HCT116 (cell line): ENCODE measurements at regions not wholly inside any gene's neighbourhood (a gene's known extent, or its start where the extent isn't known, plus 50 kb on each side); places are given as distances from the start of the nearest gene placed in this dataset.

Experiments
- ATAC-seq: fragments of 200-7000 bp; cut with Tn5 transposase; 2 replicates; pipeline ENCODE4 v1.9.1; 2020; ENCODE audit warnings: mild to moderate bottlenecking, moderate library complexity
- BruUV-seq: library from RNA; stranded (reverse); fragments of 400-500 nt; replicated peaks from 2 replicates; lab custom pipeline; 2021; lab: Mats Ljungman, UMichigan
- CTCF ChIA-PET: fragments of 300-600 bp; sonication (Branson Sonifier 250); formaldehyde crosslinking; loops from one replicate; lab custom pipeline; 2021; ENCODE audit warnings: antibody characterized with exemption; lab: Charles Lee
- POLR2A ChIA-PET: fragments of 300-600, 350-600 bp; sonication (Branson Sonifier 250); formaldehyde crosslinking; loops from one replicate; lab custom pipeline; 2021; ENCODE audit warnings: antibody characterized with exemption; lab: Charles Lee
- RAD21 ChIA-PET, 2 experiments: fragments of 300-600 bp; sonication (Branson Sonifier 250); formaldehyde crosslinking; loops; one replicate each; lab custom pipeline; 2023; ENCODE audit warnings: low total read pairs in 2 of 2; ENCODE audit not compliant: uncharacterized antibody in 2 of 2, unreplicated experiment in 2 of 2, low non-redundant PET in 1 of 2; lab: Charles Lee
- DNase-seq: peaks from one replicate; pipeline ENCODE4 v3.0.0-alpha.2; 2010; ENCODE audit warnings: low read depth, low spot score
- H2AFZ ChIP-seq: fragments of 200-600 bp; shearing (Covaris generic), sonication (generic); 2 replicates; pipeline ENCODE4 v1.6.1; 2017; ENCODE audit warnings: low read depth, mixed run types, mixed read lengths, antibody characterized with exemption, low read length; ENCODE audit not compliant: poor library complexity, severe bottlenecking
- H3K27ac ChIP-seq: 2 replicates; pipeline ENCODE4 v1.5.1; 2012; ENCODE audit warnings: low read depth, low read length
- H3K27me3 ChIP-seq: fragments of 200-600 bp; sonication (generic); 2 replicates; pipeline ENCODE4 v1.6.1; 2016; ENCODE audit warnings: mixed run types, low read length, mixed read lengths; ENCODE audit not compliant: insufficient read depth
- H3K36me3 ChIP-seq, 2 experiments: fragments of 200-500 bp in 1 of 2; fragments of 200-600 bp in 1 of 2; sonication (Bioruptor generic) in 1 of 2; sonication (generic) in 1 of 2; 2 replicates each; pipeline versions ENCODE4 v1.5.1 to v1.6.1; 2014 to 2016; ENCODE audit warnings: low read length in 2 of 2, inconsistent platforms in 1 of 2, mixed read lengths in 1 of 2, mixed run types in 1 of 2; ENCODE audit not compliant: insufficient read depth in 2 of 2, control insufficient read depth in 1 of 2
- H3K4me1 ChIP-seq, 2 experiments: fragments of 200-600 bp in 1 of 2; sonication (generic) in 1 of 2; 2 replicates each; pipeline versions ENCODE4 v1.5.1 to v1.6.1; 2012 to 2017; ENCODE audit warnings: low read length in 2 of 2, inconsistent platforms in 1 of 2, mild to moderate bottlenecking in 1 of 2, mixed read lengths in 1 of 2, mixed run types in 1 of 2, moderate library complexity in 1 of 2; ENCODE audit not compliant: insufficient read depth in 2 of 2, control insufficient read depth in 1 of 2
- H3K4me2 ChIP-seq: fragments of 200-600 bp; sonication (generic); 2 replicates; pipeline ENCODE4 v1.6.1; 2017; ENCODE audit warnings: mixed run types, low read length, mixed read lengths
- H3K4me3 ChIP-seq, 2 experiments: fragments of 200-600 bp in 1 of 2; sonication (generic) in 1 of 2; replicated peaks in 1 of 2; 2 replicates each; pipeline ENCODE4 v1.5.1; 2011 to 2016; ENCODE audit warnings: low read length in 2 of 2, control low read depth in 1 of 2, low read depth in 1 of 2, mild to moderate bottlenecking in 1 of 2, mixed read lengths in 1 of 2, mixed run types in 1 of 2
- H3K79me2 ChIP-seq: fragments of 200-600 bp; sonication (generic); 2 replicates; pipeline ENCODE4 v1.6.1; 2017; ENCODE audit warnings: mild to moderate bottlenecking, mixed run types, low read length, moderate library complexity, mixed read lengths; ENCODE audit not compliant: insufficient read depth
- H3K9ac ChIP-seq: fragments of 200-600 bp; sonication (generic); 2 replicates; pipeline ENCODE4 v1.6.1; 2016; ENCODE audit warnings: low read length, mixed read lengths
- H3K9me2 ChIP-seq: fragments of 200-600 bp; sonication (generic), shearing (Covaris generic); 2 replicates; pipeline ENCODE4 v1.6.1; 2017; ENCODE audit warnings: mixed run types, mild to moderate bottlenecking, moderate library complexity; ENCODE audit not compliant: insufficient read depth
- H3K9me3 ChIP-seq, 2 experiments: fragments of 200-500 bp in 1 of 2; fragments of 200-600 bp in 1 of 2; sonication (Bioruptor generic) in 1 of 2; sonication (generic) in 1 of 2; 2 replicates each; pipeline ENCODE4 v1.6.1; 2014 to 2017; ENCODE audit warnings: low read length in 2 of 2, mixed read lengths in 2 of 2, inconsistent platforms in 1 of 2, low read depth in 1 of 2, mild to moderate bottlenecking in 1 of 2, mixed run types in 1 of 2, moderate library complexity in 1 of 2; ENCODE audit not compliant: control insufficient read depth in 1 of 2, insufficient read depth in 1 of 2
- H4K20me1 ChIP-seq: fragments of 200-600 bp; sonication (generic), shearing (Covaris generic); 2 replicates; pipeline ENCODE4 v1.6.1; 2017; ENCODE audit warnings: mixed run types, mild to moderate bottlenecking, moderate library complexity; ENCODE audit not compliant: insufficient read depth
- CEBPB ChIP-seq: IDR thresholded peaks from 2 replicates; pipeline ENCODE4 v1.6.1; 2012; ENCODE audit warnings: low read depth
- ELF1 ChIP-seq: IDR thresholded peaks from 2 replicates; pipeline ENCODE4 v1.6.1; 2012; ENCODE audit warnings: low read depth, borderline replicate concordance
- EZH2 ChIP-seq: fragments of 200-600 bp; sonication (generic); IDR thresholded peaks from 2 replicates; pipeline ENCODE4 v1.6.1; 2017; ENCODE audit warnings: antibody characterized with exemption, mixed run types
- EZH2phosphoT487 ChIP-seq: fragments of 200-600 bp; IDR thresholded peaks from 2 replicates; pipeline ENCODE4 v1.6.1; 2018; ENCODE audit warnings: antibody characterized with exemption, borderline replicate concordance
- FOSL1 ChIP-seq: IDR thresholded peaks from 2 replicates; pipeline ENCODE4 v1.6.1; 2012; ENCODE audit warnings: low read depth
- JUND ChIP-seq: IDR thresholded peaks from 2 replicates; pipeline ENCODE4 v1.6.1; 2012
- POLR2AphosphoS5 ChIP-seq: IDR thresholded peaks from 2 replicates; pipeline ENCODE4 v1.6.1; 2011; ENCODE audit warnings: mild to moderate bottlenecking, low read depth, low read length, moderate library complexity
- SIN3A ChIP-seq: IDR thresholded peaks from 2 replicates; pipeline ENCODE4 v1.6.1; 2012; ENCODE audit warnings: low read depth
- SP1 ChIP-seq: IDR thresholded peaks from 2 replicates; pipeline ENCODE4 v1.6.1; 2012; ENCODE audit warnings: low read depth
- SRF ChIP-seq: IDR thresholded peaks from 2 replicates; pipeline ENCODE4 v1.6.1; 2012; ENCODE audit warnings: low read depth
- TCF7L2 ChIP-seq: IDR thresholded peaks from 2 replicates; pipeline ENCODE4 v1.7.0; 2011; ENCODE audit warnings: borderline replicate concordance, inconsistent platforms; ENCODE audit not compliant: insufficient read depth, insufficient read length; ENCODE audit errors: extremely low read depth
- YY1 ChIP-seq: IDR thresholded peaks from 2 replicates; pipeline ENCODE4 v1.6.1; 2011; ENCODE audit warnings: low read length, low read depth, moderate library complexity, mild to moderate bottlenecking; ENCODE audit not compliant: insufficient replicate concordance; ENCODE audit errors: extremely low read depth
- ZFX ChIP-seq: fragments of 450-650 bp; IDR thresholded peaks from 2 replicates; pipeline ENCODE4 v1.6.1; 2017
- intact Hi-C: fragments of 100-400 bp; cut with micrococcal nuclease; formaldehyde crosslinking; loops from 2 replicates; pipeline ENCODE4 v1.10.0; 2022
- TF ChIP-seq, protein P1 (sequence below): IDR thresholded peaks from 2 replicates; pipeline ENCODE4 v1.6.1; 2012
- TF ChIP-seq, protein P2 (sequence below): IDR thresholded peaks from 2 replicates; pipeline ENCODE4 v1.6.1; 2012; ENCODE audit warnings: low read depth
- TF ChIP-seq, protein P3 (sequence below): IDR thresholded peaks from 2 replicates; pipeline ENCODE4 v1.6.1; 2011; ENCODE audit warnings: mild to moderate bottlenecking, low read length, moderate library complexity; ENCODE audit not compliant: insufficient replicate concordance; ENCODE audit errors: extremely low read depth
- TF ChIP-seq, protein P4 (sequence below): IDR thresholded peaks from 2 replicates; pipeline ENCODE4 v1.6.1; 2012

GRCh38 chr2:77834360-77835002 is 312.3 kb upstream of the LRRTM4 start:
- CTCF ChIA-PET: no interaction called here
- Histone ChIP-seq H3K9ac (no peak overlapping the region), H3K9me2 (no peaks in the 10 kb centered on the region), H3K27ac (no peak overlapping the region), H3K9me3 (peaks cover 21 to 32% of the 10 kb centered on the region in 2 experiments; a peak in 2 of 4 replicates), H3K79me2 (no peaks in the 10 kb centered on the region), H3K4me1 (no peaks in the 10 kb centered on the region), H3K4me2 (no peak overlapping the region), H3K27me3 (no peaks in the 10 kb centered on the region), H3K4me3 (no peak overlapping the region), H2AFZ (no peak overlapping the region), H3K36me3 (no peaks in the 10 kb centered on the region), H4K20me1 (no peaks in the 10 kb centered on the region)
- RAD21 ChIA-PET: no interaction called here
- POLR2A ChIA-PET: no interaction called here
- BruUV-seq: no TSS peak
- peak; percentile 4 for DNase-seq
- intact Hi-C loops: no loop called here
- TF ChIP-seq, protein P1, sequence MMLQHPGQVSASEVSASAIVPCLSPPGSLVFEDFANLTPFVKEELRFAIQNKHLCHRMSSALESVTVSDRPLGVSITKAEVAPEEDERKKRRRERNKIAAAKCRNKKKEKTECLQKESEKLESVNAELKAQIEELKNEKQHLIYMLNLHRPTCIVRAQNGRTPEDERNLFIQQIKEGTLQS: no peak
- TF ChIP-seq JUND: no peak
- no peak for TF ChIP-seq POLR2AphosphoS5
- TF ChIP-seq, protein P2, sequence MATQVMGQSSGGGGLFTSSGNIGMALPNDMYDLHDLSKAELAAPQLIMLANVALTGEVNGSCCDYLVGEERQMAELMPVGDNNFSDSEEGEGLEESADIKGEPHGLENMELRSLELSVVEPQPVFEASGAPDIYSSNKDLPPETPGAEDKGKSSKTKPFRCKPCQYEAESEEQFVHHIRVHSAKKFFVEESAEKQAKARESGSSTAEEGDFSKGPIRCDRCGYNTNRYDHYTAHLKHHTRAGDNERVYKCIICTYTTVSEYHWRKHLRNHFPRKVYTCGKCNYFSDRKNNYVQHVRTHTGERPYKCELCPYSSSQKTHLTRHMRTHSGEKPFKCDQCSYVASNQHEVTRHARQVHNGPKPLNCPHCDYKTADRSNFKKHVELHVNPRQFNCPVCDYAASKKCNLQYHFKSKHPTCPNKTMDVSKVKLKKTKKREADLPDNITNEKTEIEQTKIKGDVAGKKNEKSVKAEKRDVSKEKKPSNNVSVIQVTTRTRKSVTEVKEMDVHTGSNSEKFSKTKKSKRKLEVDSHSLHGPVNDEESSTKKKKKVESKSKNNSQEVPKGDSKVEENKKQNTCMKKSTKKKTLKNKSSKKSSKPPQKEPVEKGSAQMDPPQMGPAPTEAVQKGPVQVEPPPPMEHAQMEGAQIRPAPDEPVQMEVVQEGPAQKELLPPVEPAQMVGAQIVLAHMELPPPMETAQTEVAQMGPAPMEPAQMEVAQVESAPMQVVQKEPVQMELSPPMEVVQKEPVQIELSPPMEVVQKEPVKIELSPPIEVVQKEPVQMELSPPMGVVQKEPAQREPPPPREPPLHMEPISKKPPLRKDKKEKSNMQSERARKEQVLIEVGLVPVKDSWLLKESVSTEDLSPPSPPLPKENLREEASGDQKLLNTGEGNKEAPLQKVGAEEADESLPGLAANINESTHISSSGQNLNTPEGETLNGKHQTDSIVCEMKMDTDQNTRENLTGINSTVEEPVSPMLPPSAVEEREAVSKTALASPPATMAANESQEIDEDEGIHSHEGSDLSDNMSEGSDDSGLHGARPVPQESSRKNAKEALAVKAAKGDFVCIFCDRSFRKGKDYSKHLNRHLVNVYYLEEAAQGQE: no peak
- TF ChIP-seq, protein P3, sequence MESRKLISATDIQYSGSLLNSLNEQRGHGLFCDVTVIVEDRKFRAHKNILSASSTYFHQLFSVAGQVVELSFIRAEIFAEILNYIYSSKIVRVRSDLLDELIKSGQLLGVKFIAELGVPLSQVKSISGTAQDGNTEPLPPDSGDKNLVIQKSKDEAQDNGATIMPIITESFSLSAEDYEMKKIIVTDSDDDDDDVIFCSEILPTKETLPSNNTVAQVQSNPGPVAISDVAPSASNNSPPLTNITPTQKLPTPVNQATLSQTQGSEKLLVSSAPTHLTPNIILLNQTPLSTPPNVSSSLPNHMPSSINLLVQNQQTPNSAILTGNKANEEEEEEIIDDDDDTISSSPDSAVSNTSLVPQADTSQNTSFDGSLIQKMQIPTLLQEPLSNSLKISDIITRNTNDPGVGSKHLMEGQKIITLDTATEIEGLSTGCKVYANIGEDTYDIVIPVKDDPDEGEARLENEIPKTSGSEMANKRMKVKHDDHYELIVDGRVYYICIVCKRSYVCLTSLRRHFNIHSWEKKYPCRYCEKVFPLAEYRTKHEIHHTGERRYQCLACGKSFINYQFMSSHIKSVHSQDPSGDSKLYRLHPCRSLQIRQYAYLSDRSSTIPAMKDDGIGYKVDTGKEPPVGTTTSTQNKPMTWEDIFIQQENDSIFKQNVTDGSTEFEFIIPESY: no peak
- TF ChIP-seq YY1: no peak
- TF ChIP-seq, protein P4, sequence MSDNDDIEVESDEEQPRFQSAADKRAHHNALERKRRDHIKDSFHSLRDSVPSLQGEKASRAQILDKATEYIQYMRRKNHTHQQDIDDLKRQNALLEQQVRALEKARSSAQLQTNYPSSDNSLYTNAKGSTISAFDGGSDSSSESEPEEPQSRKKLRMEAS: no peak
- TF ChIP-seq SIN3A: no peak
- no peak for TF ChIP-seq CEBPB
- TF ChIP-seq FOSL1: no peak
- TF ChIP-seq EZH2phosphoT487: no peak
- TF ChIP-seq EZH2: no peak
- no peak for TF ChIP-seq SRF
- no peak for TF ChIP-seq ZFX
- TF ChIP-seq SP1: no peak
- TF ChIP-seq TCF7L2: no peak
- TF ChIP-seq ELF1: no peak
- no peak for ATAC-seq
